CD4-positive, alpha-beta memory T cell (primary cell): ENCODE measurements at regions not wholly inside any gene's neighbourhood (a gene's known extent, or its start where the extent isn't known, plus 50 kb on each side); places are given as distances from the start of the nearest gene placed in this dataset.

Experiments used
- CTCF ChIA-PET: fragments of 350-600 bp; sonication (Branson Sonifier 250); formaldehyde crosslinking; loops from one replicate; lab custom pipeline; 2021; ENCODE audit warnings: inconsistent platforms; ENCODE audit not compliant: partially characterized antibody; lab: Charles Lee
- POLR2A ChIA-PET: fragments of 350-600 bp; sonication (Branson Sonifier 250); formaldehyde crosslinking; loops from one replicate; lab custom pipeline; 2021; ENCODE audit not compliant: partially characterized antibody; lab: Charles Lee
- DNase-seq, 5 donors: peaks; one replicate each; pipeline versions ENCODE4 v3.0.0 to v3.0.0-alpha.2; 2020 to 2022; ENCODE audit warnings: mixed read lengths in 1 of 5
- H3K27ac ChIP-seq: one replicate; pipeline ENCODE4 v1.7.0; 2013; ENCODE audit warnings: low read depth, low read length
- H3K27me3 ChIP-seq: 2 replicates; pipeline ENCODE4 v1.7.0; 2013; ENCODE audit warnings: mild to moderate bottlenecking, low read length, moderate library complexity; ENCODE audit not compliant: insufficient read depth
- H3K36me3 ChIP-seq: 2 replicates; pipeline ENCODE4 v1.7.0; 2013; ENCODE audit warnings: mild to moderate bottlenecking, low read length, moderate library complexity; ENCODE audit not compliant: insufficient read depth
- H3K4me1 ChIP-seq: 2 replicates; pipeline ENCODE4 v1.7.0; 2013; ENCODE audit warnings: mild to moderate bottlenecking, low read length, moderate library complexity; ENCODE audit not compliant: insufficient read depth
- H3K4me3 ChIP-seq, 2 donors: one replicate each; pipeline ENCODE4 v1.7.0; 2013; ENCODE audit warnings: low read length in 2 of 2, mild to moderate bottlenecking in 1 of 2
- H3K9me3 ChIP-seq, 2 donors: one replicate each; pipeline ENCODE4 v1.7.0; 2013; ENCODE audit warnings: low read length in 2 of 2, control low read depth in 1 of 2; ENCODE audit not compliant: control insufficient read depth in 1 of 2
- H3K27ac Mint-ChIP-seq, 7 donors: one replicate each; pipeline ENCODE4 v1.8.0; 2020 to 2021; ENCODE audit warnings: mixed read lengths in 7 of 7, mild to moderate bottlenecking in 6 of 7, inconsistent platforms in 3 of 7, moderate library complexity in 3 of 7
- H3K27me3 Mint-ChIP-seq, 2 donors: one replicate each; pipeline ENCODE4 v1.8.0; 2020 to 2021; ENCODE audit warnings: mixed read lengths in 2 of 2
- H3K36me3 Mint-ChIP-seq, 2 donors: one replicate each; pipeline ENCODE4 v1.8.0; 2020 to 2021; ENCODE audit warnings: mixed read lengths in 2 of 2, inconsistent platforms in 1 of 2, mild to moderate bottlenecking in 1 of 2
- H3K4me1 Mint-ChIP-seq, 4 donors: one replicate each; pipeline ENCODE4 v1.8.0; 2020 to 2021; ENCODE audit warnings: mixed read lengths in 4 of 4, mild to moderate bottlenecking in 1 of 4
- H3K4me3 Mint-ChIP-seq, 8 donors: one replicate each; pipeline ENCODE4 v1.8.0; 2020 to 2021; ENCODE audit warnings: mixed read lengths in 8 of 8, mild to moderate bottlenecking in 7 of 8, moderate library complexity in 6 of 8, inconsistent platforms in 3 of 8
- H3K9me3 Mint-ChIP-seq, 8 donors: one replicate each; pipeline ENCODE4 v1.8.0; 2020 to 2021; ENCODE audit warnings: mixed read lengths in 8 of 8, mild to moderate bottlenecking in 5 of 8, inconsistent platforms in 3 of 8, moderate library complexity in 1 of 8
- intact Hi-C: fragments of 100-400 bp; cut with micrococcal nuclease; formaldehyde crosslinking; loops from one replicate; pipeline ENCODE4 v1.15.1; 2023

GRCh38 chr3:31288641-31289100, 244.1 kb upstream of the STT3B start:
- H3K4me1 ChIP-seq: peaks cover 13% of the 10 kb centered on the region
- H3K27ac Mint-ChIP-seq: peak overlapping the region in 6 of 7 donors; percentile 31 to 85 (median 57)
- peak overlapping the region in 3 of 8 donors; percentile 15 to 75 (median 58) for H3K4me3 Mint-ChIP-seq
- POLR2A ChIA-PET: interaction anchor here (1.2 kb wide), 1 partner anchor 62 kb away, joined by 3 read pairs; no protein-coding TSS in a partner anchor
- H3K4me1 Mint-ChIP-seq: peaks cover 20 to 35% (median 25%) of the 10 kb centered on the region in 4 donors
- intact Hi-C loops: no loop called here
- no peaks in the 10 kb centered on the region for H3K9me3 Mint-ChIP-seq
- DNase-seq: peak in 3 of 5 donors; percentile 9 to 46 (median 12)
- H3K9me3 ChIP-seq: no peaks in the 10 kb centered on the region
- CTCF ChIA-PET: no interaction called here
- no peaks in the 10 kb centered on the region for H3K27me3 Mint-ChIP-seq
- H3K27me3 ChIP-seq: no peaks in the 10 kb centered on the region
- H3K27ac ChIP-seq: no peak overlapping the region
- H3K36me3 ChIP-seq: no peaks in the 10 kb centered on the region
- H3K4me3 ChIP-seq: no peak overlapping the region
- no peaks in the 10 kb centered on the region for H3K36me3 Mint-ChIP-seq

DNA sequence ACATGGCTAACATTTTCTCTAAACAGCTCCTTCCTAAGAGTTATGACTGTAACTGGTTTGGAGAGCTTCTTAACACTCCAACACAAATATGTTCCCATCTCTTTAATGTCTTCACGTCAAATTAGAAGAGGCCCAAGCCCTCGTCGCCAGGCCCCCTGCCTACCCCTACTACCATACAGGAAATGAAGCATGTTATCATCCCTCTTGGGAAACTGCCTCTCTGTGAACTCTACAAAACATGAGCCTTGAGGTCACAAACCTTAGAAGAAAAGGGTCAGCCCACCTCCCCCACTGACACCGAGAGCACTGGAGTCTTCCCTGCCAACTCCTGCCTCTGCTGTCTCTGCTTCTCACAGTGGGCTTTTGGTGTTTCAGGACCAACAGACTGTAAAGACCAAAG, 243.1 kb upstream of the STT3B start:
- peaks cover 16% of the 10 kb centered on the region for H3K4me1 ChIP-seq
- Mint-ChIP-seq H3K36me3 (no peaks in the 10 kb centered on the region), H3K27me3 (no peaks in the 10 kb centered on the region), H3K27ac (peak overlapping the region in 1 of 7 donors; percentile 57), H3K4me3 (no peak overlapping the region), H3K4me1 (peaks cover 23 to 44% (median 31%) of the 10 kb centered on the region in 4 donors), H3K9me3 (no peaks in the 10 kb centered on the region)
- ChIA-PET CTCF (no interaction called here), POLR2A (no interaction called here)
- H3K4me3 ChIP-seq: no peak overlapping the region
- no peaks in the 10 kb centered on the region for H3K27me3 ChIP-seq
- no peak overlapping the region for H3K27ac ChIP-seq
- H3K36me3 ChIP-seq: no peaks in the 10 kb centered on the region
- H3K9me3 ChIP-seq: no peaks in the 10 kb centered on the region
- intact Hi-C loops: no loop called here
- no peak for DNase-seq

DNA sequence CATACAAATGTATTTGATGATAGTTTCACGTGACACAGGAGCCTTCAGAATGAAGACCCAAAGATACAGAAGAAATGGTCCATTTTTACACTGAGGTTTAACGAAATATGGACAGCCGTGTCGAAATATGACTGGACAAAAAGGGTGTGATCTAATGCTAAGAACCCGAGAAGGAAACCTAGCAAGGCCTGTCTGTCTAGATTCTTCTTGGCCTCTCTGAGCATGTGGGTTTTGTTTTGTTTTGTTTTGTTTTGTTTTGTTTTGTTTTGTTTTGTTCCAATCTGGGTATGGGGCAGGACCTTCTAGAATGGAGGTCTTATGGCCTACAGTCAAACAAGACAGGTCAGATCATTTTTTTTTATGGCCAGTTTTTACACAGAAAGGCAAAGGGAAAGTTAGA, 242.7 kb upstream of the STT3B start:
- ChIA-PET POLR2A (no interaction called here), CTCF (no interaction called here)
- no peak for DNase-seq
- Mint-ChIP-seq H3K4me1 (peaks cover 27 to 49% (median 35%) of the 10 kb centered on the region in 4 donors), H3K36me3 (no peaks in the 10 kb centered on the region), H3K4me3 (no peak overlapping the region), H3K27ac (peak overlapping the region in 2 of 7 donors; percentile 23 to 57), H3K27me3 (no peaks in the 10 kb centered on the region), H3K9me3 (no peaks in the 10 kb centered on the region)
- Histone ChIP-seq H3K27me3 (no peaks in the 10 kb centered on the region), H3K36me3 (no peaks in the 10 kb centered on the region), H3K27ac (no peak overlapping the region), H3K9me3 (no peaks in the 10 kb centered on the region), H3K4me3 (no peak overlapping the region), H3K4me1 (peaks cover 21% of the 10 kb centered on the region)
- intact Hi-C loops: no loop called here

DNA sequence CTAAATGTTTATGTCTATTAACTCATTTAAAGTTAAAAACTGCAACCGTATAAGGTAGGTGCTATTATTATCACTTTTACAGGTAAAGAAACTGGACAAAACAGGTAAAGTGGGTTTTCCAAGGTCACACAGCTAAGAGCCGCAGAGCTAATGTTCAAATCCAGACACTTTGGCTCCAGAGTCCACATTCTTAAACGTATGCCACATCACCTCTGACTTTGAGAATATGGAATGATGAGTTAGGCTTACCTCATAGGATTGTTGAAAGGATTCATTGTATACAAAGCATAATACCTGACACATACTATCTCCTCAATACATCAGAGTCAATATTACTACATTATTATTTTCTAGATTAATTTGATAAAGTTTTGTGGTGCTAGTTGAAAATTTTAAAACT, 240.9 kb upstream of the STT3B start:
- H3K36me3 Mint-ChIP-seq: no peaks in the 10 kb centered on the region
- H3K4me3 Mint-ChIP-seq: no peak overlapping the region
- POLR2A ChIA-PET: interaction anchor here (0.5 to 1.3 kb wide), 2 partner anchors 13 to 164 kb away, joined by 3 to 4 read pairs; no protein-coding TSS in a partner anchor
- CTCF ChIA-PET: no interaction called here
- peaks cover 31 to 53% (median 42%) of the 10 kb centered on the region in 4 donors for H3K4me1 Mint-ChIP-seq
- Histone ChIP-seq H3K9me3 (no peaks in the 10 kb centered on the region), H3K4me1 (peaks cover 22% of the 10 kb centered on the region), H3K27ac (no peak overlapping the region), H3K27me3 (no peaks in the 10 kb centered on the region), H3K36me3 (no peaks in the 10 kb centered on the region), H3K4me3 (no peak overlapping the region)
- no peak for DNase-seq
- no peaks in the 10 kb centered on the region for H3K9me3 Mint-ChIP-seq
- peak overlapping the region in 1 of 7 donors; percentile 11 for H3K27ac Mint-ChIP-seq
- intact Hi-C loops: no loop called here
- H3K27me3 Mint-ChIP-seq: no peaks in the 10 kb centered on the region

DNA sequence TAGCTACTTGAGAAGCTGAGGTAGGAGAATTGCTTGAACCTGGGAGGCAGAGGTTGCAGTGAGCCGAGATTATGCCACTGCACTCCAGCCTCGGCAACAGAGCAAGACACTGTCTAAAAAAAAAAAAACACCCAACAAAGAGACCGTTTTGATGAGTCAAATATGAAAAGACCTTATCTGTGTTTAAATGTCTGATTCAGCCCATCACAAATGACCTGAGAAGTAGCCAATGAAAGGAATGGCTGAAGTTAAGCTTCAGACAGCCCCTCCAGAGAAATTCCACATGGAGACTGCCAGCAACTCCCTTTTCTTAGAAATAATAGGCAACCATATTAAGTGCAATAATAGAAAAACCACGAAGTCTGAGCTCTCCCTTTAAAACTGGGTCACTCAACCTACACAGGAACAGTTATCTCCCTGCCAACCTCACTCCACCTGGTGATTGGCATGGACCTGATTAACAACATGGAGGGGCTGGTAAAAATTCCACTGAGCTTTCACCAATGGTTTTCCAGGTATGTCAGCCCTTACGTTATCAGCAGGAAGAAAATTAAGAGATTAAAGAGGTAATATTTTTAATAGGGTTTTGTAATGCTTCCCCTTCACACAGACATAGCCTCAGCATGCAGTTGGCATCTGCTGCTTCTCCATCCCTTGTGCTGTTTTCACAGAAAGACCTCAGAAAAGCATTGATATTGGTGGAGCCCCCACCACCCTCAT, 238.1 kb upstream of the STT3B start:
- H3K9me3 ChIP-seq: no peaks in the 10 kb centered on the region
- intact Hi-C loops: no loop called here
- CTCF ChIA-PET: no interaction called here
- Mint-ChIP-seq H3K27ac (peak overlapping the region in 3 of 7 donors; percentile 12 to 78 (median 53)), H3K4me1 (peaks cover 14 to 33% (median 23%) of the 10 kb centered on the region in 4 donors), H3K9me3 (peaks cover 0 to 13% (median 6%) of the 10 kb centered on the region in 8 donors), H3K36me3 (no peaks in the 10 kb centered on the region), H3K27me3 (no peaks in the 10 kb centered on the region), H3K4me3 (peak overlapping the region in 6 of 8 donors; percentile 5 to 39 (median 30))
- H3K27me3 ChIP-seq: no peaks in the 10 kb centered on the region
- POLR2A ChIA-PET: no interaction called here
- DNase-seq: peak in 1 of 5 donors; percentile 4
- H3K4me3 ChIP-seq: no peak overlapping the region
- peaks cover 9% of the 10 kb centered on the region for H3K4me1 ChIP-seq
- no peaks in the 10 kb centered on the region for H3K36me3 ChIP-seq
- no peak overlapping the region for H3K27ac ChIP-seq

DNA sequence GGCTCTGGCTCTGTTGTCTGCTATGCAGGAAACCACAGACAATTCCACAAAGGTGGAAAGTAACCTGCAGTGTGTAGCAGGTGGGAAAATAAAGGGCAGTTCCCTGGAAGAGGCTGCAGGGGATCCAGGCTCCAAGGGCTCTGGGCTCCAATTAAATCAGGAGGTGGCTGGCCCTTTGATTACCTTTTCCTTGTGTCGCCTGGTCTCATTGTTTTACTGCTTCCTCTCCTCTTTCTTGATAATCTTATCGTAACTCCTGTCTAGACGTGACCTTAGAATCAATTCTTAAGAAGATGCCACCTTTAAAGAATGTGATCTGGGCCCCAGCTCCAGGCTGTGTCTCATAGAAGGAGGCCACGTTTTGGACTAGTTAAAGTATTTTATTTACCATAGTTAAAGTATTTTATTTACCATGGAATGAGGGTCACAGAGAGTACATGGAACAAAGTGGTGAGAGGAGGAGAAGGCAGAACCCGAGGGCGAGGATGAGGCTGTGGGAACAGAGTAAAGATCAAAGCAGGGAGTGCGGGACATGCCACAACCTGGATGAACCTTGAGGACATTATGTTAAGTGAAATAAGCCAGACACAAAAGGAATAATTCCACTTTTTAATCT, 237.5 kb upstream of the STT3B start:
- ChIA-PET POLR2A (no interaction called here), CTCF (no interaction called here)
- Mint-ChIP-seq H3K27ac (peak overlapping the region in 2 of 7 donors; percentile 53 to 63), H3K36me3 (no peaks in the 10 kb centered on the region), H3K27me3 (no peaks in the 10 kb centered on the region), H3K4me1 (peaks cover 10 to 26% (median 19%) of the 10 kb centered on the region in 4 donors), H3K4me3 (peak overlapping the region in 1 of 8 donors; percentile 5), H3K9me3 (peaks cover 0 to 17% (median 6%) of the 10 kb centered on the region in 8 donors)
- DNase-seq: no peak
- Histone ChIP-seq H3K4me1 (peaks cover 9% of the 10 kb centered on the region), H3K27me3 (no peaks in the 10 kb centered on the region), H3K9me3 (no peaks in the 10 kb centered on the region), H3K36me3 (no peaks in the 10 kb centered on the region), H3K4me3 (no peak overlapping the region), H3K27ac (no peak overlapping the region)
- intact Hi-C loops: no loop called here

DNA sequence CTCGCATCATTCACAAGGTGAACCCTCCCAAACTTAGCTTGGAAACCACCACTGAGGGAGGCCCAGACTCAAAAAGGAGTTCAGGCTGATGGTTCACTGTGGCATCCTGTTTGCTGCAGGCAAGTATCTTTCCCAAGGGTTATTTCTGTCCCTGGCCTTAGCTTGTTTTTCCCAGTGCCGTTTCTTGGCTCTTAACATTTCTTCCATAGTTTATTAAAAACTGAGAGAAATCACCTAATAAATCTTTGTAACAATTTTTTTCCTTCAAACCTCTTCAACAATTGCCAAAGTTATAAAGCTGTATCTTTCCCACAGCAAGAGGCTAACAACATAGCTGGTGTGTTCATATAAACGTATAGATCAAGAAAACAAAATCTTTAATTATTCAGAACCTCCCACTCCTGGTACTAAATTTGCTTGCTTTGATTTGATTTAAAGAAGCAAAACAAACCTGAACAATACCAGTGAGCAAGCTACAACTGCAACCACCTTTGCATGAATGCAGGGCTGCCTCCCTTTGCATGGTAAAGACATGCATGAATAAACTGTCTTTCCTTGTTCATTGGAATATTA, 234.9 kb upstream of the STT3B start:
- H3K36me3 ChIP-seq: no peaks in the 10 kb centered on the region
- no peaks in the 10 kb centered on the region for H3K36me3 Mint-ChIP-seq
- H3K4me1 Mint-ChIP-seq: peaks cover 10 to 25% (median 16%) of the 10 kb centered on the region in 4 donors
- H3K27ac ChIP-seq: no peak overlapping the region
- H3K9me3 Mint-ChIP-seq: peaks cover 0 to 17% (median 6%) of the 10 kb centered on the region in 8 donors
- intact Hi-C loops: no loop called here
- no peak overlapping the region for H3K4me3 Mint-ChIP-seq
- H3K27ac Mint-ChIP-seq: peak overlapping the region in 1 of 7 donors; percentile 19
- no peak overlapping the region for H3K4me3 ChIP-seq
- ChIA-PET CTCF (interaction anchor here (1.3 kb wide), 1 partner anchor 43 kb away, joined by 3 read pairs; no protein-coding TSS in a partner anchor), POLR2A (no interaction called here)
- peaks cover 9% of the 10 kb centered on the region for H3K4me1 ChIP-seq
- no peaks in the 10 kb centered on the region for H3K9me3 ChIP-seq
- H3K27me3 Mint-ChIP-seq: no peaks in the 10 kb centered on the region
- no peak for DNase-seq
- H3K27me3 ChIP-seq: no peaks in the 10 kb centered on the region
